ENCODE measurements at regions not wholly inside any gene's neighbourhood (a gene's known extent, or its start where the extent isn't known, plus 50 kb on each side); places are given as distances from the start of the nearest gene placed in this dataset.
"Not testable (repeated sequence)": the region's sequence is repeated elsewhere in the genome, so short reads cannot be mapped to it uniquely, and the experiment has no call there.

- H3K4me3 ChIP-seq = no peak overlapping the region
- no peak overlapping the region for H3K27ac ChIP-seq
- intact Hi-C loops (cut with DNase I; ENCODE audit: low total_unique reads) = no loop called here
- H3K36me3 ChIP-seq = no peaks in the 10 kb centered on the region
- DNase-seq = no peak
- TF ChIP-seq CTCF (IDR thresholded peaks at IDR 0.05) (no peak), POLR2AphosphoS5 (IDR thresholded peaks at IDR 0.05) (no peak), EP300 (IDR thresholded peaks at IDR 0.05) (no peak), POLR2A (IDR thresholded peaks at IDR 0.05) (no peak)
- no peaks in the 10 kb centered on the region for H3K4me1 ChIP-seq
- no peaks in the 10 kb centered on the region for H3K27me3 ChIP-seq
- H3K9me3 ChIP-seq = no peaks in the 10 kb centered on the region
Measured at GRCh38 chrX:19212037-19212436, 89.8 kb upstream of the ADGRG2 start.

- Histone ChIP-seq H3K4me1 (no peaks in the 10 kb centered on the region), H3K36me3 (no peaks in the 10 kb centered on the region), H3K9me3 (no peaks in the 10 kb centered on the region), H3K4me3 (no peak overlapping the region), H3K27ac (no peak overlapping the region), H3K27me3 (no peaks in the 10 kb centered on the region)
- DNase-seq = no peak
- 57 to 77% (median 68%) methylated on average over 1 of the region's 1 CpG for WGBS, 5 donors
- TF ChIP-seq POLR2A (IDR thresholded peaks at IDR 0.05) (no peak), CTCF (IDR thresholded peaks at IDR 0.05) (no peak), EP300 (IDR thresholded peaks at IDR 0.05) (no peak), POLR2AphosphoS5 (IDR thresholded peaks at IDR 0.05) (no peak)
- intact Hi-C loops (cut with DNase I; ENCODE audit: low total_unique reads) = no loop called here
Measured at GRCh38 chrX:19213610-19214152, 91.4 kb upstream of the ADGRG2 start.

GRCh38 chrX:19214311-19214710 lies 92.0 kb upstream of the ADGRG2 start:
- no peak for DNase-seq
- no peaks in the 10 kb centered on the region for H3K9me3 ChIP-seq
- H3K27ac ChIP-seq = no peak overlapping the region
- 46 to 57% (median 52%) methylated on average over 7 of the region's 7 CpGs for WGBS, 5 donors
- no peaks in the 10 kb centered on the region for H3K27me3 ChIP-seq
- H3K36me3 ChIP-seq = no peaks in the 10 kb centered on the region
- H3K4me3 ChIP-seq = no peak overlapping the region
- TF ChIP-seq CTCF (IDR thresholded peaks at IDR 0.05) = no peak
- no peak for TF ChIP-seq EP300 (IDR thresholded peaks at IDR 0.05)
- no peak for TF ChIP-seq POLR2A (IDR thresholded peaks at IDR 0.05)
- no peak for TF ChIP-seq POLR2AphosphoS5 (IDR thresholded peaks at IDR 0.05)
- intact Hi-C loops (cut with DNase I; ENCODE audit: low total_unique reads) = no loop called here
- H3K4me1 ChIP-seq = no peaks in the 10 kb centered on the region

GRCh38 chrX:19225909-19226308 lies 103.6 kb upstream of the ADGRG2 start:
- TF ChIP-seq EP300 (IDR thresholded peaks at IDR 0.05) (no peak), POLR2AphosphoS5 (IDR thresholded peaks at IDR 0.05) (no peak), POLR2A (IDR thresholded peaks at IDR 0.05) (no peak), CTCF (IDR thresholded peaks at IDR 0.05) (no peak)
- peak in 1 of 2 donors; percentile 30 for DNase-seq
- Histone ChIP-seq H3K27me3 (no peaks in the 10 kb centered on the region), H3K4me1 (no peaks in the 10 kb centered on the region), H3K4me3 (no peak overlapping the region), H3K27ac (no peak overlapping the region), H3K36me3 (no peaks in the 10 kb centered on the region), H3K9me3 (peaks cover 0 to 4% (median 0%) of the 10 kb centered on the region in 4 donors)
- 50 to 69% (median 58%) methylated on average over 7 of the region's 7 CpGs for WGBS, 5 donors
- intact Hi-C loops (cut with DNase I; ENCODE audit: low total_unique reads) = no loop called here

- H3K9me3 ChIP-seq; intact Hi-C loops (cut with DNase I; ENCODE audit: low total_unique reads); H3K27me3 ChIP-seq; H3K36me3 ChIP-seq; H3K4me3 ChIP-seq; H3K27ac ChIP-seq; H3K4me1 ChIP-seq; DNase-seq: not testable (repeated sequence)
- WGBS, 5 donors = 81 to 97% (median 90%) methylated on average over 4 of the region's 4 CpGs
Measured at GRCh38 chrX:19229896-19230295, 107.6 kb upstream of the ADGRG2 start.
